Activated CD4-positive, alpha-beta T cell treated with anti-CD3 and anti-CD28 coated beads for 4 hours (primary cell): ENCODE measurements at regions not wholly inside any gene's neighbourhood (a gene's known extent, or its start where the extent isn't known, plus 50 kb on each side); places are given as distances from the start of the nearest gene placed in this dataset.

Experiments used
- DNase-seq, 2 donors: peaks; one replicate each; pipeline ENCODE4 v3.0.0-alpha.2; 2020

- no peak for DNase-seq
Observed at GRCh38 chr1:59154401-59154800, 142.5 kb upstream of the FGGY start.

- no peak for DNase-seq
Observed at GRCh38 chr1:59155351-59155750, 141.5 kb upstream of the FGGY start.

- DNase-seq: no peak
Observed at GRCh38 chr1:59156051-59156450, 140.8 kb upstream of the FGGY start.

- DNase-seq: no peak
Observed at GRCh38 chr1:59156526-59157199, 140.2 kb upstream of the FGGY start.

GRCh38 chr1:59158321-59158720 lies 138.6 kb upstream of the FGGY start:
- DNase-seq: no peak

GRCh38 chr1:59159557-59160203 lies 137.2 kb upstream of the FGGY start:
- DNase-seq: no peak

GRCh38 chr1:59161136-59161535 lies 135.8 kb upstream of the FGGY start:
- no peak for DNase-seq

GRCh38 chr1:59162665-59163064 lies 134.2 kb upstream of the FGGY start:
- no peak for DNase-seq

GRCh38 chr1:59163268-59164092 lies 133.4 kb upstream of the FGGY start:
- DNase-seq: no peak

- DNase-seq: no peak
Observed at GRCh38 chr1:59164371-59164770, 132.5 kb upstream of the FGGY start.

GRCh38 chr1:59165353-59165752 lies 131.5 kb upstream of the FGGY start:
- no peak for DNase-seq

GRCh38 chr1:59169703-59170102 lies 127.2 kb upstream of the FGGY start:
- no peak for DNase-seq

- DNase-seq: no peak
Observed at GRCh38 chr1:59170659-59171058, 126.2 kb upstream of the FGGY start.

GRCh38 chr1:59171788-59172187 lies 125.1 kb upstream of the FGGY start:
- DNase-seq: no peak

GRCh38 chr1:59172693-59173092 lies 124.2 kb upstream of the FGGY start:
- no peak for DNase-seq

- DNase-seq: no peak
Observed at GRCh38 chr1:59173721-59174120, 123.2 kb upstream of the FGGY start.

GRCh38 chr1:59176471-59176870 lies 120.4 kb upstream of the FGGY start:
- DNase-seq: no peak

- no peak for DNase-seq
Observed at GRCh38 chr1:59177756-59178155, 119.1 kb upstream of the FGGY start.

GRCh38 chr1:59178339-59179187 lies 118.3 kb upstream of the FGGY start:
- no peak for DNase-seq

- DNase-seq: no peak
Observed at GRCh38 chr1:59179673-59180072, 117.2 kb upstream of the FGGY start.

GRCh38 chr1:59180735-59181134 lies 116.2 kb upstream of the FGGY start:
- no peak for DNase-seq

- no peak for DNase-seq
Observed at GRCh38 chr1:59183749-59184317, 113.1 kb upstream of the FGGY start.
